ENCODE measurements at regions not wholly inside any gene's neighbourhood (a gene's known extent, or its start where the extent isn't known, plus 50 kb on each side); places are given as distances from the start of the nearest gene placed in this dataset.
"Not testable (repeated sequence)": the region's sequence is repeated elsewhere in the genome, so short reads cannot be mapped to it uniquely, and the experiment has no call there.

DNA sequence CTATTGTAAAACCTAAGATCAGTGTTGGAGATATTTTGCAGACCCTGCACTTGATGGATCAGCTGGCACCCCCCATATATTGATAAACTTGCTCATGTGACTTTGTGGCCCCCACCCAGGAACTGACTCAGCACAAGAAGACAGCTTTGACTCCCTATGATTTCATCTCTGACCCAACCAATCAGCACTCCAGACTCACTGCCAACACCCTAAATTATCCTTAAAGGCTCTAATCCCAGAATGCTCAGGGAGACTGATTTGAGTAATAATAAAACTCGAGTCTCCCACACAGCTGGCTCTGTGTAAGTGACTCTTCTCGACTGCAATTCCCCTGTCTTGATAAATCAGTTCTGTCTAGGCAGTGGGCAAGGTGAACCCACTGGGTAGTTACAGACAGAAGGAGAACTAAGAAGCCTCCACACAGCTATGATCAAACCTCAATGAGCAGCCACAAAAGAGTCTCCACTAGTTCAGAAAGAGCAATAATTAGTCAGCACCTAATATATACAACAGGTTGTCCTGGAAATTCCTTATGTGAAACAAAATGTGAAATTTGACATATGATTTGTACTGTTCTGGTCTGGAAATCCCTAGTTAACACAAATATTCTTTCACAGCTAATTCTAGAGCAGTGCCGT, 52.2 kb downstream of the ACTL7B start:
- DNase-seq = no peak

DNA sequence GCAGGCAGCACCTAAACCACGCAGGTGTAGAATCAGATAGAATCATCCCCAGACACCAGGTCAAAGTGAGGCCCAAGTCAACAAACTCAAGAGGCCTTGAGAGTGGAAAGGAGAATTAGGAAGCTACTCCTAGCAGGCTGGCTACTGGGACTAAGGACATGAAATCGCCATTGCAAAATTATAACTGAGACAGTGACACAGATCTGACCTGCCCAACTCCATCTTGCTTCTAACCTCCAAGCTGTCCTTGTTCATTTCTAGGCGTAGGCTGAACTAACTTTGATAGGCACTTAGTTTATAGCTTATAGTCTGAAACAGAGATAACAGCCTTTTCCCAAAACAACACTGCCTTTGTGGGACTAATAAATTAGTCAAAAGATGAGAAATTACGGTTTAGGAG, 52.8 kb downstream of the ACTL7B start:
- no peak for DNase-seq

DNA sequence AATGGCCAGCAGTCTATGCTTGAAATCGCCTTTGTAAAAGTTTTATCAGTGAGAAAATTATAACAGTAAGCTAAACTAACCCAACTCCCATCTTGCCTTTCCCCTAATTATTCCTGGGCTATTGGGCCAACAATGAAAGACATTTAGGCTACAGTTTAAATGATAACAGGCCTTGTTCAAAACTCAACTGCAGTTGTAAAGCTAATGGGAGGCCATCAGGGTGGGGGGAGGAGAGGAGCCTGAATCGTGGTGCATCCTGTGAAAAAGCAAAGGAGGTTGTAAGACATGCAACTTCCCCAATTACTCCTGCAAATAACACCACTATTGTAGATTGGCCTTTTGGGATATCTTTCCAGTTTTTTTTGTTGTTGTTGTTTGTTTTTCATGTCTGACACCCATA, 53.8 kb downstream of the ACTL7B start:
- DNase-seq = no peak

DNA sequence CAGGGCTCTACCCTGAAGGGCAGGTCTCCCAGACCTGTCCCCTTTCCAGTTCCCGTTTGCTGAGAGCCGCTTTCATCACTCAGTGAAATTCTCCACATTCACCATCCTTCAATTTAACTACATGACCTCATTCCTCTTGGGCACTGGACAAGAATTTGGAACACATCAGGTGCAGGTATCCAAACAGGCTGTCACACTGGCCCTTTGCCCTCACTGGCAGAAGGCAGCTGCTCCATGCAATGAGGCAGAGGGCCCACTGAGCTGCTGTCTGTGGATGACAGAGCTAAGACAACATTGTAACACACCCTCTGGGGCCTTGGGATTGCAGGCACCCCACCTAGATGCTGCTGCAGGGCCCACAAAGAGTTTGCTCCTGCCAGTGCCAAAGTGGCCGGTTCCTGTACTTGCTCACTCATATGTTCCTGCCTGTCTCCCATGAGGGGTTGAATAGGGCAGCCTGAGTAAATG, 55.1 kb downstream of the ACTL7B start:
- DNase-seq = no peak

DNA sequence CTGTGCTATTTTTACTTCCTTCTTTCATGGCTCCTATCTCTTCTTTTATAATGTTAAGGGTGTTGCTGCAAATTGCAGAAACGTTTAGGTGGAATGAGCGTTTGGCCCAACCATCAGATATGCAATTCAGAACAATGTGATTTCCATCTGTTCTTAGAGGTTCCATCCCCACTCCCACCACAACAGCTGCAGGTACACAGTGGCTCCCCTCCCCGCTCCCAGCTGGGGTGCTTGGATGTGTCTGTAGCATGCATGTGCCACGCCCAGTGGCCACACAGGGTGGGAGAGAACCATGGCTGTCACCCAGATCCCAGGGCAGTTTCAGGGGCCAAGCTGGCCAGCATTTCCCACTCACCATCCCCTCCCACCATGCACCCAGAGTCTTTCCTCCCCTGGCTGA, 62.2 kb downstream of the ACTL7B start:
- no peak for DNase-seq

DNA sequence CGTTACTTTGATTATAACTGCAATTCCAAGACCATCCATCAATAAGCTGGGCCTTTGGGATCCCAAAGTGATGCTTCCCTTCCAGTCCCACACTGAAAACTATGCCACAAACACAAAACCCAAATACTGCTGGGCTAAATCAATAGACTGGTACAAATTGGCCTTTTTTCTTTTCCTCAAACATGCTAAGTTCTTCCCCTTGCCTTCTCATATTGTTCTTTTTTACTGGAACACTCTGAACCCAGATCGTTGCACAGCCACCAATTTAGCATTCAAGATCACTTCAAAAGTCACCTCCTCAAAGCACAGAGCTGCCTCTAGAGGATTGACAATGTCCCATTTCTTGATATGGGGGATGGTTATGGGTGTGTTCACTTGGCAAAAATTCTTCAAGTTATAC, 66.0 kb downstream of the ACTL7B start:
- no peak for DNase-seq

DNA sequence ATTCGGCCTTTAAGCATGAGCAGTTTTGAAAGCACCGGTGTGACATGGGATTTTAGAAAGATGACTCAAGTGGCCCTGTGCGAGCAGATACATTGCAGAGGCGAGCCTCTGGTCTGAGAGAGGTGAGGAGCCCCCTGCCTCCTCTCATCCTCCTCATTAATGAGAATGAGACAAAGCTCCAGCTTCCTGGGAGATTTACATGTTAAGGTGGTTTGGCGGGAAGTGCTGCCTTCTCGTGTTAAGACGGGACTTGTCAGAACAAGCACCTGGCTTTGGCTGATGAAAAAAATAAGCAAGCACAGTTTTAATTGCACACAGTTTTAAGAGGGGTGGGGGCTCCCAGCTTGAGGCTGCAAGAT, 68.1 kb downstream of the ACTL7B start:
- no peak for DNase-seq

DNA sequence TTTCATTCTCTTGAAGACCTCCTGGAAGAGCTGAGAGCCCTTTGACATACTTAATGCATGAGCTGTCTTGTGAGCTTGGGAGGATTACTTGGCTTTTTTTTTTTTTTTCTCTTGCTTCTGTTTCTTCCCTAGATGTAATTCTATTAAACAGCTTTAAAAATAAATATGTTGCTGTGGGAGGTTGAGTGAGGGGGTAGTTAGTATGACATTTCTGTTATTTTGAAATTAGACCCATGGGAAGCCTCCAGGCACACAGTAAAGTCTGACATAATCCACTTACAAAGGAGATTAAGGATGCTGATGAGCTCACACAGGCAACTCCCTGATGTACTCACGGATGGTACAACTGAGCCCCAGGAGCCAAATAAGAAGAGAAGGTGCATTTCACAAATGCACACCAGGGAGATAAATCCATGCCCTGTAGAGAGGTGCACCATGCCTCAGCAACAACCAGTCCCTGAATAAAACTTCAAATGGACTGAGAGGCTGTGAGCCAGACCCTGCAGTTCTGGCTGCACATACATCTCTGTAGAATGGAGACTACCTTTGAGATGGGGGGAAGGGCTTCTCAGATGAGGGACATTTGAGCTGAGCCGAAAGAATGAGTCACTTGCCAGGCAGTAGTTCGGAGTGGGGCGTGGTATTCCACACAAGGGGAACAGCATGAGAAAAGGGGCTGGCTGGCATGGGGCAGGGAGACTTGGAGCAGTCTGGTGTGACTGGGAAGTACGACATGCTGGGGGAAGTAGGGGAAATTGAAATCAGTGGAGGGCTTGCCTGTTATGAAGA, 68.7 kb downstream of the ACTL7B start:
- peak; percentile 54 for DNase-seq

DNA sequence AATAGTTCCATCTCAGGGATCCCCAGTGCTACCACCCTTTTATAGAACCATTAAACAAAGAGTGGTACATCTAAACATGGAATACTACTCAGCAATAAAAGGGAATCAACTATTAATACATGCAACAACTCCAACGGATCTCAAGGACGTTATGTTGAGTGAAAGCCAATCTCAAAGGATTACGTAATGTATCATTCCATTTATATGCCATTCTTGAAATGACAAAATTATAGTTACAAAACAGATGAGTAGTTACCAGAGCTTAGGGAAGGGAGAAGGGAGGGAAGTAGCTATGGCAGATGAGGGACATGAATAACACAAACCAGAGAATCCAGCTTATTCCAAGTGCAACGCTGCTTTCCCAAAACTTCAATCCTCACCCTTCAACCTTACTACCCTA, 69.5 kb downstream of the ACTL7B start:
- DNase-seq = no peak

DNA sequence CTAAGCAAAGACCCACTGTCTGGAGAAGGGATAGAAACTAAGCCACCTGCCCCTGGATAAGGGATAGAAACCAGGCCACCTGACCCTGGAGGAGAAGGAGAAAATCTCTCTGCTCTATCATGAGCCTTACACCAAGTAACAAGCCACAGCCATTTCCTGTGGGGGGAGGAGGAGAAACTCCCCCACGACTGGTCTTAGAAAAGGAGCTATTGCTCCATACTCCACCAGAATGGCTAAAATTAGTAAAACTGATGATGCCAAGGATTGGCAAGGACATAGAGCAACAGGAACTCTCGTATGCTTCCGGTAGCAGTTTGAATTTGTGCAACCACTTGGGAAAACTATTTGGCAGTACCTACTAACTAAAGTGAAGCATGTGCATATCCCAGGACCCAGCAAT, 70.8 kb downstream of the ACTL7B start:
- no peak for DNase-seq

DNA sequence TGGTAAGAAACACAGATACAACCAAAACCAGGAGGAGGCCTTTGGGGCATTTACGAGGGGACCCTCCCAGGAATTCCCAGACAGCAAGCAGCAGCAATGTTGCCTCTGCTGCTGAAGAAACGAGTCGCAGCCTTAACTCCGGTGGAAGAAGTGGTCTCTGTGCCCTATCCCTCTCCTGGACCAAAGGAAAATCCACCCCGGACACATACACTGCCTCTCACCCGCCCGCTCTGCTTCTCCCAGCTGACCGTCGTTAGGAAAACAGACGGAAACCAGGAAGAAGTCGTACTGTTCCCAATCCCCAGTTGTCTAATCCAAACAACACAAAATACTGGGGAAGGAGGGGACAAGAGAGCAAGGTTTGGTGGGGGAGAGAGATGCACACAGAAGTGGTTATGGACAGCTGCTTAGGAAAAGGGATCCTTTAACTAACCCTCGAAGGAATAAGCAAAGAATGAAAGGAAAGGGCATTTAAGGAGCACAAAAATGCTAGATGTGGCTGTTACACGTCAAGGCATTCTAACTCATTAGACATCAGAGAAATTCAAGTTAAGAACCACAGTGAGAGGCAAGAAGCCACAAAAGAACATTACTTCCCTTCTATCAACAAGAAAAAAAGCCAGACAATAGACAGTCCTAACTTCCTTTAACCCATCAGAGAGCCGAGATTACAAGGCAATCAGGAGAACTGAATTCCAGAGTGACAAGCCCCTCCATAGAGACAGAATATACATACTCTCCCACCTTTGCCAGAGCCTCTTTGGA, 71.9 kb downstream of the ACTL7B start:
- no peak for DNase-seq

DNA sequence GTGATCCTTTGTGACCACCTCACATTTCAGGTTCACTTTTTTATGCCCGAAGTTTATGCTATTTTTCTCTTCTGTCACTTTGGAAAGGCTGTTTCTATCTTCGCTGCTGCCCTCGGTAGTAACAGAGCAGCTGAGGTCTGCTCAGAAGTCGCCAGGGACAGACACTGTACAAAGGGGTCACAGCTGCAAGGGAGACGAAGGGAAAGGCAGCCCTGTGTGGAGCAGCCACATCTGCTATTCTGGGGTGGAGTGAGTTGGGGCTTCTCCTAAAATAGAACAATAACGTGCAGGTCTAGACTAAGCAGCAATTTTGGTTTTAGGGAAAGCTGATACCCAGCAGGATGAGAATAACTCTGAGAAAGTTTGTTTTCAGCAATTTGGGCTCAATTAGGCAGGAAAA, 72.5 kb downstream of the ACTL7B start:
- no peak for DNase-seq

DNA sequence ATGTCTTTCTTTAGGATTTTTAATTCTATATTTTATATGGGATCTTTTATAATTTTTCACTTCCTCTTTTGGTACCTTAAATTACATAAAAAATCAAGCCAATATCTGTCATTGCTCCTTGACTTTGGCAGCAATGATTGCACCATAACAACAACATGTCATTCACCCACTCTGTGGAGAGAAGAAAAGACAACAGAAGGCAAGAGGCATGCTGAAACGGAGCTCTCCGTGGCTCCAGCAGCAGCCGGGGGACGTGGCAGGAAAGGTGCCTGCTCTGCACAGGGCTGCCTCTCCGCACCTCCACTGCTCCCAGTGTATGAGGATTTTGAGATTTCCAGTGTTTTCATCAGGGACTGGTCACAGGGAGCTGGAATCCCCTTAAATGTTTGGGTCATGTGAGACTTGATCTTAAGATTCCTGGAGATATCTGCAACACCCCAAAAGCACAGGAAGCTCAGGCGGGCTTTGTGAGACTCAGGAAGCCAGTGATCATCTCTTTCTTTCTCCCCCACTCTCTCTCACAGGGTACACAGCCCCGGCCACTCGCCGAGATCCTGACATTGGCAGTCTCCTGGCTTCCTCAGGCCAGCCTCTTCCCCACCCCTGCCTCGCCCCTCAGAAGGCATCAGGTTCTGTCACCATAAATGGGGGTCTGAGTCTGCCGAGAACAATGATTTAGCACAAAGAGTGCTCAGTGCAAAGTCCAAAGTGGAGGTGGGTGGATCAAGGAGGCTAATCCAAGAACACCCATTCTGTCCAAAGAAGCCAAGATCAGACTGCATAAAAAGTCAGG, 74.6 kb downstream of the ACTL7B start:
- no peak for DNase-seq

DNA sequence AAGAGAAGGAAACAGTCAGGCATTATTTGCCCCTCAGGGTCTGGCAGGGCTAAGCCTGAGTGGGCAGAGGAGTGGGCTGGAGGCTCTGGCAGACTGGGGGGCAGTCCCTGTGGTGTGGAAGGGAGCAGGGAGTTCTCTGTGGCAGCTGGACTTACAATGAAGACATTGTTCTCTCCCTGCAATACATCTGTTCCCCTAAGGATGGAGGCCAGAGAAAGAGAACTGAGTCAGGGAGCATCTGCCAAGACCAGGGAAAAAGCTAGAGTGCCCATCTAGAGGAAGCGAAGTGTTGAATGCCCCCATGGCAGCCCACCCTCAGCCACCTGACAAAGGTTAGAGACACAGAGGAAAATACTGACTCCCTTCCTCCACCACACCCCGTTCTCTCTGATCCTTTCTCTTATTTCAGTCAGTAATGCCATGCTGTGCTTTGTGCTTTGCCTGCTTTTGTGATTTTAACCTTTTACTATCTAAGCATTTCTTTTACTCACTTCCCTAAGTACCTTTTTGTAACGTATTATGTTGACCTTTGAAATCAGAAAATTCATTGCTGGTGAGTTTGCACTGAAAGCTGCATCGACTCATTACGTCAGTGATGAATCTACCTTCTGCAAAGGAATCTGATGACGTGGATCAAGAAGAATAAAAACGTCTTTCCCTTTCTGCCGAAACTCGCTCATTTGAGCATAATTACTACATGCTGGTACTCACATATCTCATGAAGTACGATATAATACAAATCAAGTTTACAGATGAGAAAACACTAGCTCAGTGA, 76.0 kb downstream of the ACTL7B start:
- DNase-seq = no peak

DNA sequence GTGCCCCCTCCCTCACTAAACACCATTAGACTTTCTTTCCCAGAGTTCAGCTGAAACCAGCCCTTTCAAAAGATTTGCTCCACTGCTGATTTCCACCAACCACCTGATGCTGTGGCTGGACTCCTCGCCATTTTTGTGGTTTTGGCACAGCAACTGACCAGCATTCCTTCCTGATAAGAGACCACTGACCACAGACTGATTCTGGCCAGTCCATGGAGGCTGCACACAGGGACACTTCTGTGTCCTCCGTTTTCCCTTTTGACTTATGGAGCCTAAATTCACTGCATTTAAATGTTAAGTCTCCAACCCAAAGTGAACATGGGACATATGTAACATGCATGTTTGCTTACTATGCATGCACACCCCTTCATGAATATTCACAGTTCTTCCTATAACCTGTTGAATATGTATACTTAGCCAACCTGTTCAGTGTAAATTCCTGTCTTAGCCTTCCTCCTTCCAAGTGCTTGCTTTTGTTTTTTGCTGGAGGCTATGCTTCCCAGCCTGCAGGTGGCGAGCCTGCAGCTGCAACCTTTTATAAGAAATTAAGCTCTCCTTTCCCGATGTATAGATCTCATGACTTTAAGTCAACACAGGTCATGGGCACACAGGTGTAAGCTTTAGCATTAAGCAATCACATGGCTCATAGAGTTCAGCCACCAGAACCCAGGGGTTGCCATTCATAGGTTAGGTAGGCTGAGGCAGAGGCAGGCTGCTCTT, 78.7 kb downstream of the ACTL7B start:
- no peak for DNase-seq

DNA sequence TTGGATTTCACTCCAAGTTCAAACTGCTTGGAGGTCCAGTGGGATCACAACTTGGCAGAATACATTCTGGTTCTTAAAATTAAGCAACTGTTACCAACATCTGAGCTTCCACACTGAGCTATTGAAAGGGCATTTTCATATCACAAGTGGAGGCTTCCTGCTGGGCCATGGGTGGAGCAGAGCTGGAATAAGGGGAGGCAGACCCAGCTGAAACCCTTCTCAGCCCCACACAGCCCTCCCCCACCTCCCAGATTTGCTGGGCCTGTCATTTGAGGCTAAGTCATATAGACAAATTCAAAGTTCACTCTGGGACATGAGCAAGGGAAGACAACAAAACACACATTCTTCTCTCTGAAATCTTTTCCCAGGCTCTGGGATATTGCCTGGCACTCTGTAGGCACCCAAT, 79.9 kb downstream of the ACTL7B start:
- DNase-seq = peak; percentile 73

DNA sequence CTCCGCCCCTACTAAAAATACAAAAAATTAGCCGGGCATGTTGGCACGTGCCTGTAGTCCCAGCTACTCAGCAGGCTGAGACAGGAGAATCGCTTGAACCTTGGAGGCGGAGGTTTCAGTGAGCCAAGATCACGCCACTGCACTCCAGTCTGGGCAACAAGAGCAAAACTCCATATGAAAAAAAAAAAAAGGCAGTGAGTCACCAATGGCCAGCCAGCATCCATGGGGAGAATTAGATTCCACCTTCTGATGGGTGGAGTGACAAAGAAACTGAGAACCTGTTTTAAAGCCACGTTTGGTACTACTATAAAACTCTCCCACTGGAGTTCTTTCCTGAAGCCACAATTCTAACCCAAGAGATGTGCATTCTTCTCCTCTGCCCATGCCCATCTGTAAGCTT, 81.7 kb downstream of the ACTL7B start:
- not testable (repeated sequence) for DNase-seq

DNA sequence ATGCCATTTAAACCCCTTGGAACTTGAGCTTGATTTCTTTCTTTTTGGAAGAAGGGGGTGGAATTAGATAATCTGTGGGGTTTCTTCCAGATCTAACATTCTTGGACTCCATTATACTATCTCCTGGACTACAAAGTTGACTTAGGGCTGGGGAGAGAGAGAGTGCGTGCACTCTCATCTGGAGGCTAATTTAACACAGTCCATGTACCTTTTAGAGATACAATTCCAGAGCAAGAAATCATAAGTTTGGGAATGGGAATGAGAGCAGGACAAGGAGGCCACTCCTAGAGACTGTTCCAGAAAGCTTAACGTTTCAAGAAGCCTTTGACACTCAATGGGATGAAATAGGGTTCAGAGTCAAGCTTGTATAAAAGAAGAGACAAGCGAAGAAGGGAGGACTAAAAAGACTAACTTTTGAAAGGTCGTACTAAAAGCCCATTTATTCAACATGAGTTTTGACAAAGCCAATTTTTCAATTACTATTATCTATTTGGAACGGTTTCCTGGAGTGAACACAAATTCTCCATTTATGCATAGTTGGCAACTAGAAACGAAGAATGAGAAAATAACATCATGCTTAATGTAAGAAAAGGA, 83.4 kb downstream of the ACTL7B start:
- peak; percentile 77 for DNase-seq

DNA sequence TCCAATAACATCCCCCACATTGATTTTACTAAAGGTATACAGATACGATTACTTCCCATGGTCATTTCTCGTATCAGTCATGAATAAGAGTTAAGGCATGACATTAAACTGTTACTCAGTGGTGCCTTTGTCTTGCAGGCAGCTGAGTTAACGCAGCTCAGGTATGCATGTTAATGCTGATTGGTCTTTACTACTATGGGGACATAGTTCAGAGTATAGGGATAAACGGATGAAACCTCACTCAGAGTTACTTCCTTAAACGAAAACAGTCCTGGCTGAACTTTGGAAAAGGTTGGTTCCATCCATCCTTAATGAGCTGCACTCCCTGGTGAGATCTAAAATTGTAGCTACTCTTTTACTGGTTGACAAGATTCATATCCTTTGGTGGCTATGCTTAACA, 87.0 kb downstream of the ACTL7B start:
- DNase-seq = no peak

DNA sequence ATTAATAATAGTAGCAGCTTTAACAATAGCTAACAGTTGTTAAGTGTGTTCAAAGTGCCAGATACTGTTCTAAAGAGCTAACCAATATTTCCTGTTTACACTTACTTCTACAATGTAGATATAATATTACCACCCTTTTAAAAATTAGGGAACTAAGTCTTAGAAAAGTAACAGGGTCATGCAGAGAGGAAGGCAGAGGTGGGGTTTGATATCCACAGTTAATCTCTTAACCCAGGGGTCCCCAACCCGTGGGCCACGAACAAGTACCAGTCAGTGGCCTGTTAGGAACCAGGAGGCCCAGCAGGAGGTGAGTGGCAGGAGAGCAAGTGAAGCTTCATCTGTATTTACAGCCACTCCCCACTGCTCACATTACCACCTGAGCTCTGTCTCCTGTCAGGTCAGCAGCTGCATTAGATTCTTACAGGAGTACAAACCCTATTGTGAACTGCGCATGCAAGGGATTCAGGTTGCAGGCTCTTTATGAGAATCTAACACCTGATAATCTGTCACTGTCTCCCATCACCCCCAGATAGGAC, 89.1 kb downstream of the ACTL7B start:
- DNase-seq = no peak
